Esophagus muscularis mucosa (tissue), 4 donors: ENCODE measurements at regions not wholly inside any gene's neighbourhood (a gene's known extent, or its start where the extent isn't known, plus 50 kb on each side); places are given as distances from the start of the nearest gene placed in this dataset.

Experiments
- DNase-seq: peaks from one replicate; pipeline ENCODE4 v3.0.0-alpha.2; 2017; ENCODE audit errors: extremely low spot score
- H3K27ac ChIP-seq, 4 donors: fragments of 200-600 bp; sonication (generic); replicated peaks in 1 of 4; 1 replicate in 3 of 4; 2 replicates in 1 of 4; pipeline ENCODE4 v1.5.1; 2016 to 2019; ENCODE audit warnings: mild to moderate bottlenecking in 1 of 4
- H3K27me3 ChIP-seq, 4 donors: fragments of 200-600 bp; sonication (generic); one replicate each; pipeline versions ENCODE4 v1.5.1 to v1.6.0; 2016 to 2019
- H3K36me3 ChIP-seq, 4 donors: fragments of 200-600 bp; sonication (generic); one replicate each; pipeline ENCODE4 v1.5.1; 2016 to 2019
- H3K4me1 ChIP-seq, 4 donors: fragments of 200-600 bp; sonication (generic); one replicate each; pipeline ENCODE4 v1.5.1; 2016 to 2019
- H3K4me3 ChIP-seq, 4 donors: fragments of 200-600 bp; sonication (generic); 1 replicate in 2 of 4; 2 replicates in 2 of 4; pipeline ENCODE4 v1.5.1; 2016 to 2019; ENCODE audit warnings: mild to moderate bottlenecking in 4 of 4, moderate library complexity in 1 of 4
- H3K9me3 ChIP-seq, 4 donors: fragments of 200-600 bp; sonication (generic); 1 replicate in 3 of 4; 2 replicates in 1 of 4; pipeline ENCODE4 v1.5.1; 2016 to 2019
- EP300 ChIP-seq: sonication (generic); formaldehyde crosslinking; IDR thresholded peaks from one replicate; pipeline ENCODE4 v1.6.1; 2017; ENCODE audit warnings: antibody characterized with exemption
- POLR2A ChIP-seq: fragments of 450-650 bp; IDR thresholded peaks from one replicate; pipeline ENCODE4 v1.6.1; 2017; ENCODE audit warnings: antibody characterized with exemption, moderate library complexity, mild to moderate bottlenecking, low read depth
- POLR2AphosphoS5 ChIP-seq, 2 donors: sonication (generic); formaldehyde crosslinking; IDR thresholded peaks; one replicate each; pipeline ENCODE4 v1.6.1; 2017; ENCODE audit warnings: antibody characterized with exemption in 2 of 2
- WGBS: methylation state at CpG from one replicate; pipeline ENCODE4 v1.1.5; 2018; 5-methylcytosine and 5-hydroxymethylcytosine counted together
- intact Hi-C: fragments of 100-400 bp; cut with DNase I; formaldehyde crosslinking; loops from one replicate; pipeline ENCODE4 v1.15.1; 2023
- TF ChIP-seq, protein P1 (sequence below), 3 experiments: fragments of 200-600 bp in 2 of 3; fragments of 450-650 bp in 1 of 3; sonication (generic) in 2 of 3; IDR thresholded peaks; one replicate each; pipeline ENCODE4 v1.5.1; 2017 to 2019; ENCODE audit warnings: antibody characterized with exemption in 3 of 3, mild to moderate bottlenecking in 2 of 3, moderate library complexity in 1 of 3

DNA sequence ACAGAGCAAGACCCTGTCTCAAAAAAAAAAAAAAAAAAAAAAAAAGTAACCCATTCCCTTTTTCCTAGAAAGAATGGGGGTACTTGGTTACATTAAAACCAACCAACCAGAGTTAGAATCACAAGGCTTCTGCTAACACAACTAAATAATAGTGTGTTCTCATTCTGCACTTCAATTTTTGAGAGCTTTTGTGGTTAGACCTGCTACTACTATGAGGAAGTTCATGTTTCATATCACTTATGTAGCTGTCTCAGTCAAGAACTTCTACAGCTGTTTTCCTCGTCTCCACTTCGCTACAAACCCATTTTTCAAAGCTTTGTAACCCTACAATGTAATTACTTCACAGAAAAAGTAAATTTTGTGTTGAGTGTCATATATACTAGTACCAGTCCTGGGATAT lies 58.3 kb downstream of the PDHA2 start:
- Histone ChIP-seq H3K4me3 (no peak overlapping the region), H3K27me3 (no peaks in the 10 kb centered on the region), H3K27ac (no peak overlapping the region), H3K4me1 (no peaks in the 10 kb centered on the region), H3K9me3 (no peaks in the 10 kb centered on the region), H3K36me3 (no peaks in the 10 kb centered on the region)
- no peak for DNase-seq
- TF ChIP-seq, protein P1, sequence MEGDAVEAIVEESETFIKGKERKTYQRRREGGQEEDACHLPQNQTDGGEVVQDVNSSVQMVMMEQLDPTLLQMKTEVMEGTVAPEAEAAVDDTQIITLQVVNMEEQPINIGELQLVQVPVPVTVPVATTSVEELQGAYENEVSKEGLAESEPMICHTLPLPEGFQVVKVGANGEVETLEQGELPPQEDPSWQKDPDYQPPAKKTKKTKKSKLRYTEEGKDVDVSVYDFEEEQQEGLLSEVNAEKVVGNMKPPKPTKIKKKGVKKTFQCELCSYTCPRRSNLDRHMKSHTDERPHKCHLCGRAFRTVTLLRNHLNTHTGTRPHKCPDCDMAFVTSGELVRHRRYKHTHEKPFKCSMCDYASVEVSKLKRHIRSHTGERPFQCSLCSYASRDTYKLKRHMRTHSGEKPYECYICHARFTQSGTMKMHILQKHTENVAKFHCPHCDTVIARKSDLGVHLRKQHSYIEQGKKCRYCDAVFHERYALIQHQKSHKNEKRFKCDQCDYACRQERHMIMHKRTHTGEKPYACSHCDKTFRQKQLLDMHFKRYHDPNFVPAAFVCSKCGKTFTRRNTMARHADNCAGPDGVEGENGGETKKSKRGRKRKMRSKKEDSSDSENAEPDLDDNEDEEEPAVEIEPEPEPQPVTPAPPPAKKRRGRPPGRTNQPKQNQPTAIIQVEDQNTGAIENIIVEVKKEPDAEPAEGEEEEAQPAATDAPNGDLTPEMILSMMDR (IDR thresholded peaks at IDR 0.05) = no peak
- TF ChIP-seq EP300 = no peak
- TF ChIP-seq POLR2A = no peak
- TF ChIP-seq POLR2AphosphoS5 (IDR thresholded peaks at IDR 0.05) = no peak
- WGBS = 54% methylated on average over 2 of the region's 2 CpGs
- intact Hi-C loops = no loop called here

DNA sequence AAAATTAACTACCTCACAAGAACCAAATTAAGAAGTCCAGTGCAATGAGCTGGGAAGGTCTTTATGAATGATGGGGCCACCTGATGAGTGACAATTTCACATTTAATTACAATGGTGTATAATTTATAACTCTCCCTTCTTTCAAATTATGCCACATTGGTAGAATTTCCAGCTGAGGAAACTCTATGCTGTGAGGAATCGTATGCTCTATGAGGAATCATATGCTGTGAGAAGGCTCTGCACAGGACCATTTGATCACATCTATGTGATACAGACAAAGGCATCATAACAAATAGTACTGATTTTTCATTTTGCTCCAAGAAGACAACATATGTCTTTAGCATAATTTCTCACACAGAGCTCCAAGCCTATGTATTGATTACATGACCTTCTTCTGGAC lies 69.3 kb downstream of the PDHA2 start:
- TF ChIP-seq POLR2A = no peak
- TF ChIP-seq POLR2AphosphoS5 (IDR thresholded peaks at IDR 0.05) = no peak
- TF ChIP-seq EP300 = no peak
- TF ChIP-seq, protein P1 (IDR thresholded peaks at IDR 0.05) = no peak
- Histone ChIP-seq H3K4me1 (no peaks in the 10 kb centered on the region), H3K9me3 (no peaks in the 10 kb centered on the region), H3K27ac (no peak overlapping the region), H3K36me3 (no peaks in the 10 kb centered on the region), H3K4me3 (no peak overlapping the region), H3K27me3 (no peaks in the 10 kb centered on the region)
- intact Hi-C loops = no loop called here
- 100% methylated on average over 1 of the region's 1 CpG for WGBS
- no peak for DNase-seq

DNA sequence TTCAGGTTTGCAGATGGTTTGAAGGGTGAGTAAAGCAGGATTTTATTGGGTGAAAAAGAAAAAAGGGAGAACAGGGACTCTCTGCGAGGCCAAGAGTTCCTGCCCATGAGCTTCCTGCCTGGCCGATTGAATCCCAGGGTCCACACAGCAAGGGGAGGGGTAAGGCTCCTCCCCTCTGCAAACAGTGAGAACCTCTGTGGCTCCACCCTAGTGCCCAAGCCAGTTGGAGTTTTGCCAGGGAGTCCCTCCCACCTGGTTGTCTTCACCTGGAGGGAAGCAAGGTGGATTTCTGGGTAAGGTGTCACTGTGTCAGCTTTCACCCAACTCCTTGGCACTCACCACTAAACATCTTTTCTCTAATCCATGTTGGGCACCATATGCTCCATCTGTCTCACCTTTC lies 70.9 kb downstream of the PDHA2 start:
- TF ChIP-seq EP300 (no peak), POLR2AphosphoS5 (IDR thresholded peaks at IDR 0.05) (no peak), POLR2A (no peak)
- TF ChIP-seq, protein P1 (IDR thresholded peaks at IDR 0.05) = no peak
- WGBS = 89% methylated on average over 2 of the region's 2 CpGs
- Histone ChIP-seq H3K4me1 (no peaks in the 10 kb centered on the region), H3K27ac (no peak overlapping the region), H3K27me3 (no peaks in the 10 kb centered on the region), H3K9me3 (no peaks in the 10 kb centered on the region), H3K36me3 (no peaks in the 10 kb centered on the region), H3K4me3 (no peak overlapping the region)
- no peak for DNase-seq
- intact Hi-C loops = no loop called here

DNA sequence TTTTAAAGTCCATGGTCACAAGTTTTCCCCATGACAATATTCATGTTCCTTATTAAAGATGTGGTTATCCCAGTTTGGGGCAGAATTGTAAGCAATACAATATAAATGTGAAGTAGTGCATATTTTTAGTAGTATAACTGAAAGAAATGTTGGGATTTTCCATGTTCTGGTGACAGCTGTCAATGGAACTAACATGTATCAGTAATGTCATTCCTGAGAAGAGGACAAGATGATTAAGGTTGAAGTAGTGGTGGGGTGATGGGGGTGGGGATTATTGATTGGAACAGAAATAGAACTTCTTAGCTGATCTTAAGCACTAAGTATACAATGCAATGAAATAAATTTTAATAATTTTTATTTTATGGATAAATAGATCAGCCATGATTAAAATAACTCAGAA lies 81.6 kb downstream of the PDHA2 start:
- H3K27ac ChIP-seq = no peak overlapping the region
- H3K27me3 ChIP-seq = no peaks in the 10 kb centered on the region
- intact Hi-C loops = no loop called here
- DNase-seq = no peak
- no peaks in the 10 kb centered on the region for H3K4me1 ChIP-seq
- peaks cover 0 to 5% (median 0%) of the 10 kb centered on the region in 4 donors for H3K9me3 ChIP-seq
- H3K4me3 ChIP-seq = no peak overlapping the region
- TF ChIP-seq, protein P1 (IDR thresholded peaks at IDR 0.05) = no peak
- TF ChIP-seq POLR2AphosphoS5 (IDR thresholded peaks at IDR 0.05) (no peak), EP300 (no peak), POLR2A (no peak)
- no peaks in the 10 kb centered on the region for H3K36me3 ChIP-seq

DNA sequence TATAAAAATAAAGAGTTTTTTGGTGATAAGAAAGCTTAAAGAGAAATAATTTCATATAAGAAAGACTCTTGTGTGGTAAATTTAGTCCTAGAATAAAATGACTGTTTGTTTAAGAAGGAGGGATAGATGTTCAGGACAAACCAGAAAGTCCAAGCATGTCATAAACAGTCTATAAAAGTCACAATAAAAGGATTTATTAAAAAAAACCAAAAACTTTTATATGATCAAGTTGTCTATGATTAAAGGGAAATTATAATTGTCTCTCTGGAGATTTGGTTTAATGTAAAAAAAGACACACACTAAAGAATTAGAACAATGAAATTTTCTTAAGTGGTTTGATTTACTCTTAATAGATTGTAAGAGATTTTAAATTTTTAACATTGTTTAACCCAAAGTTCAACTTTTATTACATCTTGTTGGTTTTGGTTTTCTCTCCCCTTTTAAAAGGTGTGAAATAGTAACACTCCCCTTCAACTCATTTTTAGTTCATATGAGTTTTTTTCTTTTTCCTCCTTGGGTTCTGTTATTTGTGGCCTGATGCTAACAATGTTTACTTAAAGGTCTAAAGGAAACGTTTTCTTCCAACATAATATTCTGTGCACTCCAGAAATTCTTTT lies 89.7 kb downstream of the PDHA2 start:
- intact Hi-C loops = no loop called here
- no peaks in the 10 kb centered on the region for H3K4me1 ChIP-seq
- no peak overlapping the region for H3K27ac ChIP-seq
- TF ChIP-seq POLR2AphosphoS5 (IDR thresholded peaks at IDR 0.05) (no peak), EP300 (no peak)
- WGBS = 63% methylated on average over 1 of the region's 1 CpG
- DNase-seq = no peak
- H3K4me3 ChIP-seq = no peak overlapping the region
- peaks cover 0 to 8% (median 2%) of the 10 kb centered on the region in 4 donors for H3K9me3 ChIP-seq
- no peaks in the 10 kb centered on the region for H3K27me3 ChIP-seq
- no peaks in the 10 kb centered on the region for H3K36me3 ChIP-seq
